HUES6 (cell line): ENCODE measurements at regions not wholly inside any gene's neighbourhood (a gene's known extent, or its start where the extent isn't known, plus 50 kb on each side); places are given as distances from the start of the nearest gene placed in this dataset.

Source experiments
- H3K27ac ChIP-seq: 2 replicates; pipeline ENCODE4 v1.7.0; 2013; ENCODE audit warnings: low read depth, mild to moderate bottlenecking, low read length, inconsistent platforms
- H3K27me3 ChIP-seq: 2 replicates; pipeline ENCODE4 v1.6.1; 2013; ENCODE audit warnings: low read length; ENCODE audit not compliant: control insufficient read depth, insufficient read depth
- H3K36me3 ChIP-seq: 2 replicates; pipeline ENCODE4 v1.6.1; 2013; ENCODE audit warnings: low read length; ENCODE audit not compliant: control insufficient read depth, insufficient read depth
- H3K4me1 ChIP-seq: 2 replicates; pipeline ENCODE4 v1.6.1; 2013; ENCODE audit warnings: low read length; ENCODE audit not compliant: control insufficient read depth, insufficient read depth
- H3K4me3 ChIP-seq: 2 replicates; pipeline ENCODE4 v1.5.1; 2013; ENCODE audit warnings: low read depth, low read length
- H3K9ac ChIP-seq: one replicate; pipeline ENCODE4 v1.6.1; 2013; ENCODE audit warnings: mild to moderate bottlenecking, low read length
- H3K9me3 ChIP-seq: 2 replicates; pipeline ENCODE4 v1.6.1; 2013; ENCODE audit warnings: low read depth, low read length; ENCODE audit not compliant: control insufficient read depth, insufficient read depth

GRCh38 chr15:61634837-61635236, 405.7 kb upstream of the RORA start:
- no peak overlapping the region for H3K4me3 ChIP-seq
- H3K27me3 ChIP-seq, result no peaks in the 10 kb centered on the region
- no peaks in the 10 kb centered on the region for H3K4me1 ChIP-seq
- no peak overlapping the region for H3K9ac ChIP-seq
- H3K27ac ChIP-seq, result no peak overlapping the region
- H3K36me3 ChIP-seq, result no peaks in the 10 kb centered on the region
- H3K9me3 ChIP-seq, result no peaks in the 10 kb centered on the region

- Histone ChIP-seq H3K9ac (no peak overlapping the region), H3K4me1 (no peaks in the 10 kb centered on the region), H3K36me3 (no peaks in the 10 kb centered on the region), H3K27me3 (no peaks in the 10 kb centered on the region), H3K4me3 (no peak overlapping the region), H3K9me3 (no peaks in the 10 kb centered on the region), H3K27ac (no peak overlapping the region)
These were observed 404.8 kb upstream of the RORA start for GRCh38 chr15:61633951-61634350.

GRCh38 chr15:61629269-61629668, 400.2 kb upstream of the RORA start:
- no peaks in the 10 kb centered on the region for H3K36me3 ChIP-seq
- no peak overlapping the region for H3K27ac ChIP-seq
- H3K9ac ChIP-seq, result no peak overlapping the region
- H3K4me3 ChIP-seq, result no peak overlapping the region
- H3K9me3 ChIP-seq, result no peaks in the 10 kb centered on the region
- no peaks in the 10 kb centered on the region for H3K4me1 ChIP-seq
- H3K27me3 ChIP-seq, result no peaks in the 10 kb centered on the region

GRCh38 chr15:61624950-61625349, 395.8 kb upstream of the RORA start:
- H3K4me3 ChIP-seq, result no peak overlapping the region
- H3K27ac ChIP-seq, result no peak overlapping the region
- no peak overlapping the region for H3K9ac ChIP-seq

GRCh38 chr15:61623746-61624145, 394.6 kb upstream of the RORA start:
- Histone ChIP-seq H3K4me1 (peaks cover 4% of the 10 kb centered on the region; the same call in 1 of the 2 replicates), H3K27me3 (no peaks in the 10 kb centered on the region), H3K36me3 (no peaks in the 10 kb centered on the region), H3K9ac (no peak overlapping the region), H3K9me3 (no peaks in the 10 kb centered on the region), H3K27ac (no peak overlapping the region), H3K4me3 (no peak overlapping the region)

More at GRCh38 chr15:61624950-61625349, 395.8 kb upstream of the RORA start:
- Histone ChIP-seq H3K36me3 (no peaks in the 10 kb centered on the region), H3K4me1 (peaks cover 4% of the 10 kb centered on the region; the same call in 1 of the 2 replicates), H3K27me3 (no peaks in the 10 kb centered on the region), H3K9me3 (no peaks in the 10 kb centered on the region)

GRCh38 chr15:61621865-61622264, 392.8 kb upstream of the RORA start:
- H3K9ac ChIP-seq, result no peak overlapping the region
- H3K36me3 ChIP-seq, result no peaks in the 10 kb centered on the region
- H3K4me1 ChIP-seq, result peaks cover 4% of the 10 kb centered on the region; the same call in 1 of the 2 replicates
- H3K27me3 ChIP-seq, result no peaks in the 10 kb centered on the region
- no peak overlapping the region for H3K4me3 ChIP-seq
- H3K9me3 ChIP-seq, result 0 out of 2 replicates have a peak, but pooled peaks cover 4% of the 10 kb centered on the region
- H3K27ac ChIP-seq, result no peak overlapping the region

- Histone ChIP-seq H3K27me3 (no peaks in the 10 kb centered on the region), H3K9ac (no peak overlapping the region), H3K4me1 (peaks cover 4% of the 10 kb centered on the region; the same call in 1 of the 2 replicates), H3K36me3 (no peaks in the 10 kb centered on the region), H3K9me3 (0 out of 2 replicates have a peak, but pooled peaks cover 4% of the 10 kb centered on the region), H3K27ac (no peak overlapping the region), H3K4me3 (no peak overlapping the region)
These were observed 392.0 kb upstream of the RORA start for GRCh38 chr15:61621146-61621545.

- Histone ChIP-seq H3K4me3 (no peak overlapping the region), H3K27ac (no peak overlapping the region), H3K36me3 (no peaks in the 10 kb centered on the region), H3K9ac (no peak overlapping the region), H3K4me1 (peaks cover 4% of the 10 kb centered on the region; the same call in 1 of the 2 replicates), H3K27me3 (no peaks in the 10 kb centered on the region), H3K9me3 (0 out of 2 replicates have a peak, but pooled peaks cover 4% of the 10 kb centered on the region)
These were observed 391.0 kb upstream of the RORA start for GRCh38 chr15:61620151-61620550.

- H3K9me3 ChIP-seq, result 0 out of 2 replicates have a peak, but pooled peaks cover 4% of the 10 kb centered on the region
- no peak overlapping the region for H3K27ac ChIP-seq
- no peak overlapping the region for H3K9ac ChIP-seq
- no peaks in the 10 kb centered on the region for H3K4me1 ChIP-seq
- no peaks in the 10 kb centered on the region for H3K27me3 ChIP-seq
- H3K36me3 ChIP-seq, result no peaks in the 10 kb centered on the region
- H3K4me3 ChIP-seq, result no peak overlapping the region
These were observed 384.6 kb upstream of the RORA start for GRCh38 chr15:61613729-61614128.

GRCh38 chr15:61613138-61613537, 384.0 kb upstream of the RORA start:
- H3K4me3 ChIP-seq, result no peak overlapping the region
- H3K27me3 ChIP-seq, result no peaks in the 10 kb centered on the region
- H3K9me3 ChIP-seq, result 0 out of 2 replicates have a peak, but pooled peaks cover 4% of the 10 kb centered on the region

GRCh38 chr15:61612111-61612510, 383.0 kb upstream of the RORA start:
- Histone ChIP-seq H3K27me3 (no peaks in the 10 kb centered on the region), H3K27ac (no peak overlapping the region), H3K4me1 (no peaks in the 10 kb centered on the region), H3K36me3 (no peaks in the 10 kb centered on the region), H3K4me3 (no peak overlapping the region), H3K9ac (no peak overlapping the region), H3K9me3 (no peaks in the 10 kb centered on the region)

More at GRCh38 chr15:61613138-61613537, 384.0 kb upstream of the RORA start:
- H3K9ac ChIP-seq, result no peak overlapping the region
- H3K36me3 ChIP-seq, result no peaks in the 10 kb centered on the region
- no peak overlapping the region for H3K27ac ChIP-seq
- no peaks in the 10 kb centered on the region for H3K4me1 ChIP-seq

GRCh38 chr15:61605343-61605742, 376.2 kb upstream of the RORA start:
- no peaks in the 10 kb centered on the region for H3K9me3 ChIP-seq
- H3K4me1 ChIP-seq, result no peaks in the 10 kb centered on the region
- H3K9ac ChIP-seq, result no peak overlapping the region
- H3K36me3 ChIP-seq, result no peaks in the 10 kb centered on the region
- H3K27me3 ChIP-seq, result no peaks in the 10 kb centered on the region
- H3K27ac ChIP-seq, result no peak overlapping the region
- no peak overlapping the region for H3K4me3 ChIP-seq
